NOMO-1 (cell line): ENCODE measurements at regions not wholly inside any gene's neighbourhood (a gene's known extent, or its start where the extent isn't known, plus 50 kb on each side); places are given as distances from the start of the nearest gene placed in this dataset.

Experiments used
- DNase-seq, 2 experiments: peaks; one replicate each; lab custom pipeline; 2025; ENCODE audit not compliant: unreplicated experiment in 2 of 2; lab: John Stamatoyannopoulos, UW

GRCh38 chr22:22817468-22818201 is 70.0 kb upstream of the IGLL5 start:
- no peak for DNase-seq

- DNase-seq = no peak
Measured at GRCh38 chr22:22818202-22818538, 69.4 kb upstream of the IGLL5 start.

- peak; percentile 88 to 92 for DNase-seq
Measured at GRCh38 chr22:22818861-22819855, 68.5 kb upstream of the IGLL5 start.

GRCh38 chr22:22820076-22820475 is 67.5 kb upstream of the IGLL5 start:
- no peak for DNase-seq

- no peak for DNase-seq
Measured at GRCh38 chr22:22820626-22821025, 67.0 kb upstream of the IGLL5 start.

GRCh38 chr22:22821340-22821739 is 66.3 kb upstream of the IGLL5 start:
- DNase-seq = no peak

- DNase-seq = no peak
Measured at GRCh38 chr22:22822106-22822505, 65.5 kb upstream of the IGLL5 start.

GRCh38 chr22:22822553-22822952 is 65.1 kb upstream of the IGLL5 start:
- DNase-seq = peak; percentile 61 to 72

- DNase-seq = peak; percentile 51 to 76
Measured at GRCh38 chr22:22823131-22823810, 64.3 kb upstream of the IGLL5 start.

- no peak for DNase-seq
Measured at GRCh38 chr22:22824340-22825212, 63.0 kb upstream of the IGLL5 start.

GRCh38 chr22:22825213-22825593 is 62.4 kb upstream of the IGLL5 start:
- DNase-seq = no peak

- DNase-seq = no peak
Measured at GRCh38 chr22:22827187-22827939, 60.3 kb upstream of the IGLL5 start.

GRCh38 chr22:22830193-22830592 is 57.4 kb upstream of the IGLL5 start:
- no peak for DNase-seq

GRCh38 chr22:22830957-22831688 is 56.5 kb upstream of the IGLL5 start:
- DNase-seq = no peak

GRCh38 chr22:22833059-22833458 is 54.6 kb upstream of the IGLL5 start:
- no peak for DNase-seq

GRCh38 chr22:22833488-22833887 is 54.1 kb upstream of the IGLL5 start:
- no peak for DNase-seq

- DNase-seq = no peak
Measured at GRCh38 chr22:22834204-22834603, 53.4 kb upstream of the IGLL5 start.

GRCh38 chr22:22834783-22835182 is 52.8 kb upstream of the IGLL5 start:
- no peak for DNase-seq

GRCh38 chr22:22835242-22835641 is 52.4 kb upstream of the IGLL5 start:
- DNase-seq = no peak
